Activated T-helper 9 cell treated with anti-CD3 and anti-CD28 coated beads, Interleukin-2, amount 50 U/mL, for 16 hours (primary cell): ENCODE measurements at regions not wholly inside any gene's neighbourhood (a gene's known extent, or its start where the extent isn't known, plus 50 kb on each side); places are given as distances from the start of the nearest gene placed in this dataset.
"Not testable (repeated sequence)": the region's sequence is repeated elsewhere in the genome, so short reads cannot be mapped to it uniquely, and the experiment has no call there.

Source experiments
- DNase-seq: peaks from one replicate; pipeline ENCODE4 v3.0.0-alpha.2; 2020; ENCODE audit warnings: low read depth

GRCh38 chr15:26126070-26126469 lies 262.9 kb upstream of the ATP10A start:
- no peak for DNase-seq

- DNase-seq = no peak
These were observed 262.5 kb upstream of the ATP10A start for GRCh38 chr15:26125664-26126063.

GRCh38 chr15:26119322-26119721 lies 256.2 kb upstream of the ATP10A start:
- no peak for DNase-seq

GRCh38 chr15:26115229-26115943 lies 252.3 kb upstream of the ATP10A start:
- no peak for DNase-seq

- not testable (repeated sequence) for DNase-seq
These were observed 251.0 kb upstream of the ATP10A start for GRCh38 chr15:26114128-26114527.

- no peak for DNase-seq
These were observed 250.2 kb upstream of the ATP10A start for GRCh38 chr15:26113296-26113695.

GRCh38 chr15:26109203-26109602 lies 246.1 kb upstream of the ATP10A start:
- no peak for DNase-seq

- no peak for DNase-seq
These were observed 243.4 kb upstream of the ATP10A start for GRCh38 chr15:26106556-26106955.

- DNase-seq = no peak
These were observed 239.9 kb upstream of the ATP10A start for GRCh38 chr15:26103002-26103404.

GRCh38 chr15:26102365-26102764 lies 239.2 kb upstream of the ATP10A start:
- DNase-seq = no peak

GRCh38 chr15:26101443-26101842 lies 238.3 kb upstream of the ATP10A start:
- DNase-seq = no peak

GRCh38 chr15:26098801-26099200 lies 235.7 kb upstream of the ATP10A start:
- DNase-seq = no peak

GRCh38 chr15:26097216-26097615 lies 234.1 kb upstream of the ATP10A start:
- DNase-seq = no peak

GRCh38 chr15:26096581-26096980 lies 233.5 kb upstream of the ATP10A start:
- no peak for DNase-seq

GRCh38 chr15:26095710-26096330 lies 232.7 kb upstream of the ATP10A start:
- DNase-seq = no peak

- DNase-seq = no peak
These were observed 228.1 kb upstream of the ATP10A start for GRCh38 chr15:26091184-26091583.

GRCh38 chr15:26087881-26088280 lies 224.8 kb upstream of the ATP10A start:
- no peak for DNase-seq

- no peak for DNase-seq
These were observed 224.3 kb upstream of the ATP10A start for GRCh38 chr15:26087395-26087794.

GRCh38 chr15:26084771-26085170 lies 221.6 kb upstream of the ATP10A start:
- no peak for DNase-seq

- DNase-seq = no peak
These were observed 220.8 kb upstream of the ATP10A start for GRCh38 chr15:26083896-26084295.

GRCh38 chr15:26083457-26083856 lies 220.3 kb upstream of the ATP10A start:
- DNase-seq = no peak

GRCh38 chr15:26082221-26083109 lies 219.3 kb upstream of the ATP10A start:
- DNase-seq = peak; percentile 93

GRCh38 chr15:26081758-26082220 lies 218.7 kb upstream of the ATP10A start:
- DNase-seq = no peak
